Thyroid gland (tissue), 4 donors: ENCODE measurements at regions not wholly inside any gene's neighbourhood (a gene's known extent, or its start where the extent isn't known, plus 50 kb on each side); places are given as distances from the start of the nearest gene placed in this dataset.

Source experiments
- CTCF ChIP-seq, 6 experiments: fragments of 200-600 bp in 3 of 6; fragments of 450-650 bp in 3 of 6; sonication (generic) in 3 of 6; IDR thresholded peaks; one replicate each; pipeline ENCODE4 v1.5.1; 2016 to 2019; ENCODE audit warnings: antibody characterized with exemption in 6 of 6, mild to moderate bottlenecking in 2 of 6, inconsistent platforms in 1 of 6, moderate library complexity in 1 of 6
- POLR2A ChIP-seq, 2 donors: fragments of 450-650 bp; IDR thresholded peaks; one replicate each; pipeline ENCODE4 v1.6.1; 2017; ENCODE audit warnings: antibody characterized with exemption in 2 of 2, mild to moderate bottlenecking in 2 of 2, moderate library complexity in 1 of 2

GRCh38 chr2:34423301-34423700, 824.2 kb upstream of the FAM98A start:
- TF ChIP-seq POLR2A (IDR thresholded peaks at IDR 0.05), result no peak
- TF ChIP-seq CTCF (IDR thresholded peaks at IDR 0.05), result no peak
